ENCODE measurements at regions not wholly inside any gene's neighbourhood (a gene's known extent, or its start where the extent isn't known, plus 50 kb on each side); places are given as distances from the start of the nearest gene placed in this dataset.
A peak's percentile ranks its signal among the peaks of the same experiment; 100 is the strongest.

DNA sequence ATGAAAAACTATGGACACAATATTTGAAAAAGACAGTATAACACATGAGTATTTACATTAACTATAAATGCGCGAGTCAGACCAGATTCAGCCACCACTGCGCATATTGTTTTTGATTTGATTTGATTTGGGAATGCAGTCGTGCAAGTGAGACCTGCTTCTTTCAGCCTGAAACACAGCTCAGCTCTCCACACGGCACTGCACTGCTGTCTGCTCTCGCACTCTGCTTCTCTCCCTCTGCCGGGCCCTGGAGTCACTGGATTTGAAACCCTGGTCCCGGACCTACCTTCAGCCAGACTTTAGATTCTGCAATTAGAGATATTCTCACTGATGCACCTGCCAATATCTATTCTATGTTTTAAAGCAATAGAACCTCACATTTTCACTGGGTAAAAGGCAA, 143.9 kb upstream of the TMEM132C start:
- H3K4me2 ChIP-seq (ENCODE audit: low read depth, low read length, poor library complexity, severe bottlenecking), result no peak overlapping the region
- no peaks in the 10 kb centered on the region for H3K27me3 ChIP-seq (ENCODE audit: low read length)
- DNase-seq, result peak; percentile 36
- no peak overlapping the region for H3K27ac ChIP-seq (ENCODE audit: low read length)
- H3K9me3 ChIP-seq (ENCODE audit: low read length), result no peaks in the 10 kb centered on the region
- H3K4me3 ChIP-seq (ENCODE audit: low read length), result no peak overlapping the region
- no peak overlapping the region for H3K9ac ChIP-seq (ENCODE audit: low read length)
- no peaks in the 10 kb centered on the region for H3K36me3 ChIP-seq (ENCODE audit: insufficient read depth, low read length)
- H3K4me1 ChIP-seq (ENCODE audit: low read length), result peaks cover 28% of the 10 kb centered on the region
- H2AFZ ChIP-seq (ENCODE audit: low read length), result no peak overlapping the region
- no peaks in the 10 kb centered on the region for H3K9me2 ChIP-seq (replicated peaks; ENCODE audit: insufficient read depth, low read length)
- H3K79me2 ChIP-seq (ENCODE audit: low read length), result no peaks in the 10 kb centered on the region
- H4K20me1 ChIP-seq (ENCODE audit: insufficient read depth, low read depth, low read length), result no peaks in the 10 kb centered on the region

DNA sequence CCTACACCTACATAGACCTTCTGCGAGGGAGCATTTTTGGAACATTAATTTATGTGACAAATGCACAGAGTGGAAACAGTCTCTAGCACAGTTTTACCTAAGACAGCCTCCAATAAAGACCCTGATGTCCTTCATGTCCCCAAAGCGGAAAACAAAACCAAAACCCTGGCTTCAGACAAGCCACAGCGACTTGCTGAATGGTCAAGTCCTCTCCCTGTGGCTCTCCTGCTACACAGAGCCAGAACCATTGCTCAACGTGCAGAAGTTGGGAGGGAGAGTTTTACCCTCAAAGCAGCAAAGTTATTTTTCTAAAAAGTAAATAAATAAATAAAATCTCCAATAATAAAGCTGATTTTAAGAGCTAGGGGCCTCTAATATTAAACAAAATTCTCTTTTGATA, 135.0 kb upstream of the TMEM132C start:
- H3K27me3 ChIP-seq (ENCODE audit: low read length), result no peaks in the 10 kb centered on the region
- H3K36me3 ChIP-seq (ENCODE audit: insufficient read depth, low read length), result no peaks in the 10 kb centered on the region
- no peak overlapping the region for H3K9ac ChIP-seq (ENCODE audit: low read length)
- H3K27ac ChIP-seq (ENCODE audit: low read length), result no peak overlapping the region
- no peak for DNase-seq
- H3K4me2 ChIP-seq (ENCODE audit: low read depth, low read length, poor library complexity, severe bottlenecking), result no peak overlapping the region
- H3K4me3 ChIP-seq (ENCODE audit: low read length), result no peak overlapping the region
- H4K20me1 ChIP-seq (ENCODE audit: insufficient read depth, low read depth, low read length), result no peaks in the 10 kb centered on the region
- H3K79me2 ChIP-seq (ENCODE audit: low read length), result no peaks in the 10 kb centered on the region
- H3K9me3 ChIP-seq (ENCODE audit: low read length), result no peaks in the 10 kb centered on the region
- H3K4me1 ChIP-seq (ENCODE audit: low read length), result peaks cover 61% of the 10 kb centered on the region
- H2AFZ ChIP-seq (ENCODE audit: low read length), result no peak overlapping the region
- no peaks in the 10 kb centered on the region for H3K9me2 ChIP-seq (replicated peaks; ENCODE audit: insufficient read depth, low read length)

DNA sequence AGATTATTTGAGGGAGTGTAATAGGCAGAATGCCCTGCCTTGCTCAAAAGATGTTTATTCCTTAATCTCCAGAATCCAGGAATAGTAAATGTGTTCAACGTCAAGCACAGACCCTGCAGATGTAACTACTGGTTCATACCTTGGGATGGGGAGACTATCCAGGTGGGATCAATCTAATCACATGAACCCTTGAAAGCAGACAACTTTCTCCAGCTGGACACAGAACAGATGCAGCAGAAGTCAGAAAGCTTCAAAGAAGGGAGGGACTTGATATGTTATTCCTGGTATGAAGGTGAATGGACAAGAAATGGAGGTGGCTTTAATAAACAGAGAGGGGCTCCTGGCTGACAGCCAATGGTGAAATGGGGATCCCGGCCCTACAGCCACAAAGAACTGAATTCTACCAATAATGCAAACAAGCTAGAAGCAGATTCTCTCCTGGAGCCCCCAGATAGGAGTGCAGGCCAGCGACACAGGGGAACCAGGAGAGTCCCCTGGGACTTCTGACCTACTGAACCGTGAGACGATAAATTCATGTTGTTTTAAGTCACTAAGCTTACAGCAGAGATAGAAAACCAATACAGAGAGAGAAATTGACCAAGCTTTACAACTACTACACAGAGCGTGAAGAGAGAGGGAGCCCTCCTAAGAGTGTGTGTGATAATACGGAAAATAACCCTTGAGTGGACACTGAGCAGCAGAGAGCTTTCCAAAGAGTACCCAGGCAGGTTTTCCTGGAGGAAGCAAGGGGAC, 133.5 kb upstream of the TMEM132C start:
- peak; percentile 77 for DNase-seq
- Histone ChIP-seq H2AFZ (ENCODE audit: low read length) (no peak overlapping the region), H4K20me1 (ENCODE audit: insufficient read depth, low read depth, low read length) (no peaks in the 10 kb centered on the region), H3K9me3 (ENCODE audit: low read length) (no peaks in the 10 kb centered on the region), H3K9me2 (replicated peaks; ENCODE audit: insufficient read depth, low read length) (no peaks in the 10 kb centered on the region), H3K4me3 (ENCODE audit: low read length) (peak overlapping the region; percentile 31; the same call in 1 of the 2 replicates), H3K27ac (ENCODE audit: low read length) (no peak overlapping the region), H3K9ac (ENCODE audit: low read length) (peak overlapping the region; percentile 1; the same call in 1 of the 2 replicates), H3K79me2 (ENCODE audit: low read length) (no peaks in the 10 kb centered on the region), H3K36me3 (ENCODE audit: insufficient read depth, low read length) (no peaks in the 10 kb centered on the region), H3K4me2 (ENCODE audit: low read depth, low read length, poor library complexity, severe bottlenecking) (peak overlapping the region; percentile 60), H3K27me3 (ENCODE audit: low read length) (no peaks in the 10 kb centered on the region), H3K4me1 (ENCODE audit: low read length) (peaks cover 70% of the 10 kb centered on the region)

DNA sequence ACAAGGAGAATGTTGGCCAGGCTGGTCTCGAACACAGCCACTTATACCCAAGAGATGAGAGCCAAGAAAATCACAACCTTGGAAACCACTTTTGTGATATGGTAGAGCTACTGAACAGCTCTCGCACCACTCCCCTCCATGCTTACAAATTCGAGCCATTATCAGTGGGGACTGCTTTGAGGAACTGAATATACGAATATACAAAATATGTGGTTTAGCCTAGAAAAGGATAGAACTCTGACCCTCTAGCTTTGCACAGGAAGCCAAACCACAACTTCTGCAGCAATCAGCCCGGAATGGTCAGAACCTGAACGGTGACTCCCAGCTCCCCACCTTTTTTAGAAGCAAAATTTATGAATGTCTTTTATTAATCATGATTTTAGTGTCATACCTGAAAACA, 129.8 kb upstream of the TMEM132C start:
- Histone ChIP-seq H3K4me2 (ENCODE audit: low read depth, low read length, poor library complexity, severe bottlenecking) (peak overlapping the region; percentile 66), H3K4me3 (ENCODE audit: low read length) (peak overlapping the region; percentile 51), H3K27me3 (ENCODE audit: low read length) (no peaks in the 10 kb centered on the region), H4K20me1 (ENCODE audit: insufficient read depth, low read depth, low read length) (no peaks in the 10 kb centered on the region), H3K79me2 (ENCODE audit: low read length) (no peaks in the 10 kb centered on the region), H3K36me3 (ENCODE audit: insufficient read depth, low read length) (no peaks in the 10 kb centered on the region), H3K4me1 (ENCODE audit: low read length) (peaks cover 99% of the 10 kb centered on the region), H3K9me3 (ENCODE audit: low read length) (no peaks in the 10 kb centered on the region), H3K9ac (ENCODE audit: low read length) (no peak overlapping the region), H2AFZ (ENCODE audit: low read length) (no peak overlapping the region), H3K27ac (ENCODE audit: low read length) (peak overlapping the region; percentile 74), H3K9me2 (replicated peaks; ENCODE audit: insufficient read depth, low read length) (no peaks in the 10 kb centered on the region)
- peak; percentile 93 for DNase-seq

DNA sequence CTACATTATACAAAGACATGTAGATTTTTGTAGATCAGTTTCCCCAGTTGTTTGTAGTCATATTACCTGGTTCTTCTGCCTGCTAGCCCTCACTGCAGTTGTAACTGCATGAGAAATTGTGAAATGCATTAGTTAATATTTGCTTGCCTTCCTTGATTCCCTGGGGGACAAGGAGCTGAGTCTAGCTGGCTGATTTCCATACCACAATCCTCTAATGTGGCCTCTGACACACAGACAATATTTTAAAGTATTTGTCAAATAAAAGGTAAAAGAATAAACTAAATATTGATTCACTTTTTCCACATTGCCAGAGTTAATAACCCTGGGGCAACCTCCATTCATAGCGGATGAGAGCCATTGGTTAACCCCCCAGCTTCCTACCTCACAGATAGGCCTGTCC, 128.8 kb upstream of the TMEM132C start:
- Histone ChIP-seq H2AFZ (ENCODE audit: low read length) (no peak overlapping the region), H3K4me1 (ENCODE audit: low read length) (peaks cover 99% of the 10 kb centered on the region), H3K79me2 (ENCODE audit: low read length) (no peaks in the 10 kb centered on the region), H3K9me2 (replicated peaks; ENCODE audit: insufficient read depth, low read length) (no peaks in the 10 kb centered on the region), H3K27ac (ENCODE audit: low read length) (peak overlapping the region; percentile 74), H4K20me1 (ENCODE audit: insufficient read depth, low read depth, low read length) (no peaks in the 10 kb centered on the region), H3K9me3 (ENCODE audit: low read length) (no peaks in the 10 kb centered on the region), H3K27me3 (ENCODE audit: low read length) (no peaks in the 10 kb centered on the region), H3K4me3 (ENCODE audit: low read length) (peak overlapping the region; percentile 51), H3K9ac (ENCODE audit: low read length) (peak overlapping the region; percentile 27), H3K36me3 (ENCODE audit: insufficient read depth, low read length) (no peaks in the 10 kb centered on the region), H3K4me2 (ENCODE audit: low read depth, low read length, poor library complexity, severe bottlenecking) (peak overlapping the region; percentile 66)
- DNase-seq, result peak; percentile 83

DNA sequence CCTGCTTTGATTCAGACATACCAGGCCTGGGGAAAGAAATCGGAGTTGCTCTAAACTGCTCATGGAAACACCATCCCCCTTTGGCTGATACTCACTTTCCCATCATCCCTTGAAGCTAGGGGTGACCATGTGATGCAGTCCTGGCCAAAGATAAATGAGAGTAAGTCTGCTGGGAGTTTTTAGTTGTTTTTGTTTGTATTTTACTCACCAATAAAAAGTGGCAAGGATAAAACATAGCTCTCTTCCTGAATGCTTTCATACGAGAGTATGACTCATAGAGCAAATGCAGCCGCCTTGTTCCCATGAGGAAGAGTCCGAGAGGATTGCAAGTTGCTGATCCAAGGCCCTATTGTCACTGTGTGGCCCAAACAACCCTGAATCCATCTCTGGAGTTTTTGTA, 126.4 kb upstream of the TMEM132C start:
- Histone ChIP-seq H3K4me3 (ENCODE audit: low read length) (no peak overlapping the region), H4K20me1 (ENCODE audit: insufficient read depth, low read depth, low read length) (no peaks in the 10 kb centered on the region), H3K27ac (ENCODE audit: low read length) (no peak overlapping the region), H3K4me1 (ENCODE audit: low read length) (peaks cover 94% of the 10 kb centered on the region), H3K9ac (ENCODE audit: low read length) (no peak overlapping the region), H3K79me2 (ENCODE audit: low read length) (no peaks in the 10 kb centered on the region), H2AFZ (ENCODE audit: low read length) (no peak overlapping the region), H3K27me3 (ENCODE audit: low read length) (no peaks in the 10 kb centered on the region), H3K9me3 (ENCODE audit: low read length) (no peaks in the 10 kb centered on the region), H3K36me3 (ENCODE audit: insufficient read depth, low read length) (no peaks in the 10 kb centered on the region), H3K9me2 (replicated peaks; ENCODE audit: insufficient read depth, low read length) (no peaks in the 10 kb centered on the region), H3K4me2 (ENCODE audit: low read depth, low read length, poor library complexity, severe bottlenecking) (no peak overlapping the region)
- DNase-seq, result no peak

DNA sequence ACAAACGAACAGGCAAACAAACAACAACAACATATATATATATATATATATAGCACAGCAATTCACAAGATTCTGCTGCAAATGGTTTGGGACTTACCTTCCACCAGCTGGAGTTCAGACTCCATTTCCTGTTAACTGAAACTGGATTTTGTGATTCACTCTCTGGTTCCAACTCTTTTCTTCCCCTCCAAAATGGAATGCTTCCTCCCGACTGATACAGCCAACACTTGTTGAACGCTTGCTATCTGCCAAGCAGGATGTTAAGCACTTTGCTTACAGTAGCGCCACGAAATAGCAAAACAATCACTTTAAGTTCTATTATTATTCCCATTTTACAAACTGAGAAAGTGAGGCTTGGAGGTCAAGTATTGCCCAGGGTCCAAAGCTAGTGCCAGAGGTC, 116.0 kb upstream of the TMEM132C start:
- no peak for DNase-seq
- Histone ChIP-seq H3K4me2 (ENCODE audit: low read depth, low read length, poor library complexity, severe bottlenecking) (no peak overlapping the region), H3K4me1 (ENCODE audit: low read length) (no peaks in the 10 kb centered on the region)

DNA sequence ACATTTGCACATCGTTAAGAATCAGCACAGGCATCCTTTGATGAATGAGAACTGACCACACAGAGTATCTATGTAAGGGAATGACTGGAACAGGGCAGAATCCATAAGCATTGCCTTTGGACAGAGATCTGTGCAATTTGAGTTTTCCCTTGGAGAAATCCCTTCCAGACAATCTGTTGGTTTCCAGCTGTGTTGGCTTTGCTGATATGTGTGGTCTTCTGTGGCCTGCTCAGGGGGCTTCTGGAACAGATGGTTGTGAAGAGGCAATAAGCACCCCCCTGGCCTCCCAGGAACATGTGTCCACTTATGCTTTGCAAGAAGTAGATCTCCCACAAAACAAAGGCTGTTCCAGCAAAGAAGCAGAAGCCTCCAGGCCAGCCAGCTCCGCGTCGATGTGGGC, 111.4 kb upstream of the TMEM132C start:
- Histone ChIP-seq H3K9ac (ENCODE audit: low read length) (no peak overlapping the region), H3K79me2 (ENCODE audit: low read length) (no peaks in the 10 kb centered on the region), H3K9me3 (ENCODE audit: low read length) (no peaks in the 10 kb centered on the region), H3K27ac (ENCODE audit: low read length) (no peak overlapping the region), H3K36me3 (ENCODE audit: insufficient read depth, low read length) (no peaks in the 10 kb centered on the region), H2AFZ (ENCODE audit: low read length) (no peak overlapping the region), H3K4me3 (ENCODE audit: low read length) (no peak overlapping the region), H3K9me2 (replicated peaks; ENCODE audit: insufficient read depth, low read length) (no peaks in the 10 kb centered on the region), H3K4me1 (ENCODE audit: low read length) (peaks cover 6% of the 10 kb centered on the region), H3K27me3 (ENCODE audit: low read length) (peaks cover 6% of the 10 kb centered on the region; the same call in 1 of the 2 replicates), H3K4me2 (ENCODE audit: low read depth, low read length, poor library complexity, severe bottlenecking) (no peak overlapping the region), H4K20me1 (ENCODE audit: insufficient read depth, low read depth, low read length) (no peaks in the 10 kb centered on the region)
- no peak for DNase-seq

More for the DNA sequence above, 116.0 kb upstream of the TMEM132C start:
- Histone ChIP-seq H3K9me3 (ENCODE audit: low read length) (no peaks in the 10 kb centered on the region), H3K9ac (ENCODE audit: low read length) (no peak overlapping the region), H3K79me2 (ENCODE audit: low read length) (no peaks in the 10 kb centered on the region), H3K27me3 (ENCODE audit: low read length) (peaks cover 6% of the 10 kb centered on the region; the same call in 1 of the 2 replicates), H3K36me3 (ENCODE audit: insufficient read depth, low read length) (no peaks in the 10 kb centered on the region), H2AFZ (ENCODE audit: low read length) (no peak overlapping the region), H3K4me3 (ENCODE audit: low read length) (no peak overlapping the region), H3K9me2 (replicated peaks; ENCODE audit: insufficient read depth, low read length) (no peaks in the 10 kb centered on the region), H3K27ac (ENCODE audit: low read length) (no peak overlapping the region), H4K20me1 (ENCODE audit: insufficient read depth, low read depth, low read length) (no peaks in the 10 kb centered on the region)
